ENCODE measurements at regions not wholly inside any gene's neighbourhood (a gene's known extent, or its start where the extent isn't known, plus 50 kb on each side); places are given as distances from the start of the nearest gene placed in this dataset.

- no peak for DNase-seq
- H3K27ac ChIP-seq = no peak overlapping the region
- TF ChIP-seq, protein P1, sequence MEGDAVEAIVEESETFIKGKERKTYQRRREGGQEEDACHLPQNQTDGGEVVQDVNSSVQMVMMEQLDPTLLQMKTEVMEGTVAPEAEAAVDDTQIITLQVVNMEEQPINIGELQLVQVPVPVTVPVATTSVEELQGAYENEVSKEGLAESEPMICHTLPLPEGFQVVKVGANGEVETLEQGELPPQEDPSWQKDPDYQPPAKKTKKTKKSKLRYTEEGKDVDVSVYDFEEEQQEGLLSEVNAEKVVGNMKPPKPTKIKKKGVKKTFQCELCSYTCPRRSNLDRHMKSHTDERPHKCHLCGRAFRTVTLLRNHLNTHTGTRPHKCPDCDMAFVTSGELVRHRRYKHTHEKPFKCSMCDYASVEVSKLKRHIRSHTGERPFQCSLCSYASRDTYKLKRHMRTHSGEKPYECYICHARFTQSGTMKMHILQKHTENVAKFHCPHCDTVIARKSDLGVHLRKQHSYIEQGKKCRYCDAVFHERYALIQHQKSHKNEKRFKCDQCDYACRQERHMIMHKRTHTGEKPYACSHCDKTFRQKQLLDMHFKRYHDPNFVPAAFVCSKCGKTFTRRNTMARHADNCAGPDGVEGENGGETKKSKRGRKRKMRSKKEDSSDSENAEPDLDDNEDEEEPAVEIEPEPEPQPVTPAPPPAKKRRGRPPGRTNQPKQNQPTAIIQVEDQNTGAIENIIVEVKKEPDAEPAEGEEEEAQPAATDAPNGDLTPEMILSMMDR (IDR thresholded peaks at IDR 0.05) = no peak
- H3K4me1 ChIP-seq = no peaks in the 10 kb centered on the region
- H3K27me3 ChIP-seq = no peaks in the 10 kb centered on the region
- no peaks in the 10 kb centered on the region for H3K36me3 ChIP-seq
- no peak overlapping the region for H3K9ac ChIP-seq (ENCODE audit: low read depth in 2 of 2, low read length in 2 of 2)
- intact Hi-C loops (cut with DNase I) = no loop called here
- no peaks in the 10 kb centered on the region for H3K9me3 ChIP-seq
- no peak overlapping the region for H3K4me3 ChIP-seq
Measured at GRCh38 chr9:12972608-12973589, 198.1 kb downstream of the LURAP1L start.

GRCh38 chr9:12973710-12974109 lies 198.9 kb downstream of the LURAP1L start:
- no peaks in the 10 kb centered on the region for H3K27me3 ChIP-seq

DNA sequence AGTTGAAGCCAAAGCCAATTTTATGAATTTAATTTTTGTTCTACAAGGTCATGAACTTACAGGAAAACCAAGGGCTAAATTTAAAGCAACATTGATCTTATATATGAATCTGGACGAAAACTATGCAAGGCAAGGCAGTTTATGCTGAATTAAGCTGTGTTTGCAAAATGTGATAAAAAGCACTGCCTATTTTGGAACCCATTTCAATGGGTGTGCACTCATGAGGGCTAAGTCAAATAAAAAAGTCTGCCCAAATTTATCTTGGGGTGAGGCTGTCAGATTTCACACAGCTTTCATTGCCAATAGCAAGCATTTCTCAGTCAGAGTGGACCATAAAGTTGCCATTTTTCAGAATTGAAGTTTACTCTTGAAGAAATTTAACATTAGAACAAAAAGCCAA lies 199.9 kb downstream of the LURAP1L start:
- no peak overlapping the region for H3K9ac ChIP-seq (ENCODE audit: low read depth in 2 of 2, low read length in 2 of 2)
- DNase-seq = no peak
- no peaks in the 10 kb centered on the region for H3K36me3 ChIP-seq
- no peaks in the 10 kb centered on the region for H3K9me3 ChIP-seq
- intact Hi-C loops (cut with DNase I) = no loop called here
- H3K27me3 ChIP-seq = no peaks in the 10 kb centered on the region
- TF ChIP-seq, protein P1 (IDR thresholded peaks at IDR 0.05) = no peak
- no peak overlapping the region for H3K4me3 ChIP-seq
- H3K4me1 ChIP-seq = no peaks in the 10 kb centered on the region
- no peak overlapping the region for H3K27ac ChIP-seq

More at GRCh38 chr9:12973710-12974109, 198.9 kb downstream of the LURAP1L start:
- Histone ChIP-seq H3K4me3 (no peak overlapping the region), H3K36me3 (no peaks in the 10 kb centered on the region), H3K9me3 (no peaks in the 10 kb centered on the region), H3K4me1 (no peaks in the 10 kb centered on the region), H3K27ac (no peak overlapping the region), H3K9ac (ENCODE audit: low read depth in 2 of 2, low read length in 2 of 2) (no peak overlapping the region)
- DNase-seq = no peak
- TF ChIP-seq, protein P1 (IDR thresholded peaks at IDR 0.05) = no peak
- intact Hi-C loops (cut with DNase I) = no loop called here

- intact Hi-C loops (cut with DNase I) = no loop called here
- H3K9ac ChIP-seq (ENCODE audit: low read depth in 2 of 2, low read length in 2 of 2) = no peak overlapping the region
- no peak overlapping the region for H3K27ac ChIP-seq
- H3K27me3 ChIP-seq = no peaks in the 10 kb centered on the region
- H3K4me1 ChIP-seq = no peaks in the 10 kb centered on the region
- no peaks in the 10 kb centered on the region for H3K9me3 ChIP-seq
- no peak for DNase-seq
- TF ChIP-seq, protein P1 (IDR thresholded peaks at IDR 0.05) = no peak
- no peaks in the 10 kb centered on the region for H3K36me3 ChIP-seq
- H3K4me3 ChIP-seq = no peak overlapping the region
Measured at GRCh38 chr9:12975496-12975895, 200.7 kb downstream of the LURAP1L start.

DNA sequence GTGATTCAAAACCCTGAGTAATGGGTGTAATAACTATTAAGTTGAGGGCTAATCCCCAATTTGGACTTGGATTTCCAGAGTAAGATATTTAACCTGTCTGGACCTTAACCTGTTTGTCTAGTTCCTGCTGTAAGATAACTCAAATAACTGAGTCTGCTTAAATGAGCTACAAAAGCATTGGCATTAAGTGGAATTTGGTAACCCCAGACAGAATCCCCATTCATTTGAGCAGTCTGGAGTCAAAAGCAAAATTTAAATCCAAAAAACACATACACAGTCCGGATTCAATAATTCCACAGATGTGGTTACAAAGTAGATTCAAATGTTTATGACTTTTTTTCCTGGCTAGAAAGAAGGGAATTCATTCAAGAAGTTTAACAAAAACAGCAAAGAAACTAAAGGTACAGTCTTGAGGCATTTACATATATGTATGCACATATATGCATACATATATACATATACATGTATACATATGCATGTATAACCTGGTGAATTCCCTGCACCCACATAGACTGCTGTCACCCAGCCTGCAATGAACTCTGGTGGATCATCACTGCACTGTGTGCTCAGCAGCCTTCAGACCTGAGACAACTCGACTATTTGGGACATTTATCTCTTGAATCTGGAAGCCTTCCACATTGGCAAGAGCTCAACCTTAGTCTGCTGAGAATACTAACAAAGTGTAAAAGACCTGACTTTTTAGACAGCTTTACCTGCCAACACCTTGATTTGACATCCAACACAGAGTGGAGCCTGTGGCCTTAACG lies 205.4 kb downstream of the LURAP1L start:
- Histone ChIP-seq H3K9ac (ENCODE audit: low read depth in 2 of 2, low read length in 2 of 2) (no peak overlapping the region), H3K4me1 (no peaks in the 10 kb centered on the region), H3K27ac (no peak overlapping the region), H3K27me3 (no peaks in the 10 kb centered on the region), H3K36me3 (no peaks in the 10 kb centered on the region), H3K4me3 (no peak overlapping the region), H3K9me3 (no peaks in the 10 kb centered on the region)
- intact Hi-C loops (cut with DNase I) = no loop called here
- TF ChIP-seq, protein P1 (IDR thresholded peaks at IDR 0.05) = no peak
- DNase-seq = no peak

All from colonic mucosa (tissue), 4 donors.